ENCODE measurements at regions not wholly inside any gene's neighbourhood (a gene's known extent, or its start where the extent isn't known, plus 50 kb on each side); places are given as distances from the start of the nearest gene placed in this dataset.

DNA sequence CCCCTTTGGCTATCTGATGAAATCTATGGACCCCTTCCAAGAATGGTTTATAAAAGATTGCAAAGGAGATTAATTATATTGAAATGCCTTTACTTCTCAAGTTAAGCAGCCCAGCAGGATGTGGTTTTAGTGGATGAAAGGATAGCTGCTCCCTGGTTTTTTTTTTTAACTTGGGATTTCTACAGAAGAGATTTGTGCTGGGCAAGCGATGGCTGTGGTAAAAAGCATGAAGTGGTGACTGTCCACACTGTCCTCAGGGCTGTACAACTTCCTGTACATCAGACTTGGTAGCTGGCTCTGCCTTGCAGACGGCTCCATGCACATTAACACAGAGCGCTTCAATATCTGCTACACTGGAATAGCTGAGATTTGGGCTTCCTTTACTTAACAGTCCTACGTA is 321.7 kb downstream of the DHX15 start:
- BruUV-seq (replicated peaks) = no TSS peak
- H3K4me1 ChIP-seq (ENCODE audit: insufficient read depth, low read length, poor library complexity, severe bottlenecking) = no peaks in the 10 kb centered on the region
- H3K4me3 ChIP-seq (ENCODE audit: low read depth, low read length, poor library complexity, severe bottlenecking) = no peak overlapping the region
- CTCF ChIA-PET (ENCODE audit: unreplicated experiment) = no interaction called here
- H2AFZ ChIP-seq (ENCODE audit: low read length) = no peak overlapping the region
- H4K20me1 ChIP-seq (ENCODE audit: insufficient read depth, low read length) = no peaks in the 10 kb centered on the region
- H3K9me2 ChIP-seq (ENCODE audit: insufficient read depth, low read length) = no peaks in the 10 kb centered on the region
- POLR2A ChIA-PET = no interaction called here
- no peak overlapping the region for H3K4me2 ChIP-seq (ENCODE audit: low read length)
- no peak for TF ChIP-seq EZH2phosphoT487 (IDR thresholded peaks at IDR 0.05; ENCODE audit: borderline replicate concordance, low read depth, low read length)
- TF ChIP-seq, protein P1, sequence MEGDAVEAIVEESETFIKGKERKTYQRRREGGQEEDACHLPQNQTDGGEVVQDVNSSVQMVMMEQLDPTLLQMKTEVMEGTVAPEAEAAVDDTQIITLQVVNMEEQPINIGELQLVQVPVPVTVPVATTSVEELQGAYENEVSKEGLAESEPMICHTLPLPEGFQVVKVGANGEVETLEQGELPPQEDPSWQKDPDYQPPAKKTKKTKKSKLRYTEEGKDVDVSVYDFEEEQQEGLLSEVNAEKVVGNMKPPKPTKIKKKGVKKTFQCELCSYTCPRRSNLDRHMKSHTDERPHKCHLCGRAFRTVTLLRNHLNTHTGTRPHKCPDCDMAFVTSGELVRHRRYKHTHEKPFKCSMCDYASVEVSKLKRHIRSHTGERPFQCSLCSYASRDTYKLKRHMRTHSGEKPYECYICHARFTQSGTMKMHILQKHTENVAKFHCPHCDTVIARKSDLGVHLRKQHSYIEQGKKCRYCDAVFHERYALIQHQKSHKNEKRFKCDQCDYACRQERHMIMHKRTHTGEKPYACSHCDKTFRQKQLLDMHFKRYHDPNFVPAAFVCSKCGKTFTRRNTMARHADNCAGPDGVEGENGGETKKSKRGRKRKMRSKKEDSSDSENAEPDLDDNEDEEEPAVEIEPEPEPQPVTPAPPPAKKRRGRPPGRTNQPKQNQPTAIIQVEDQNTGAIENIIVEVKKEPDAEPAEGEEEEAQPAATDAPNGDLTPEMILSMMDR (conservative IDR thresholded peaks at IDR 0.05; ENCODE audit: low read length) = no peak
- H3K36me3 ChIP-seq (ENCODE audit: insufficient read depth, low read length) = no peaks in the 10 kb centered on the region
- H3K9me3 ChIP-seq (ENCODE audit: low read length) = no peaks in the 10 kb centered on the region
- DNase-seq (ENCODE audit: low spot score) = no peak
- H3K79me2 ChIP-seq (ENCODE audit: insufficient read depth, low read depth, low read length) = no peaks in the 10 kb centered on the region
- intact Hi-C loops (cut with micrococcal nuclease; ENCODE audit: unreplicated experiment) = no loop called here
- H3K27ac ChIP-seq (ENCODE audit: low read depth, low read length, poor library complexity, severe bottlenecking) = no peak overlapping the region

DNA sequence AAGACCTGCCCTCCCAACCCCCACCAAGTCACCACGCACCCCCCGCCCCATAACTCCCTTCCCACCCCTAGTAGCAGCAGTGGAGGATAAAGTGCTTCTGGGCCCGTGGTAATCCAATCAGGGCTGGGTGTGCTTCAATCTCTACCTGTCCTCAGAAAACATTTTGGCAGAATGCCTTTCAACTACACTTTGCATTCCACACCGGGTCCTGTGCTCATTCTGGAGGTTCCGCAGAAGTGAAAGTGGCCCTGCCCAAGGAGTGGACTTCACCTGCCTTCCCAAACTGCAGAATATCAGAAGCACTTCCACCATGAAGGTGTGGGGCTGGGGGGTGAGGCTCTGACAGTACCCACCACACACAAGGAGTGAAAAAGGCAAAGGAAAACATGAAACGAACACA is 322.3 kb downstream of the DHX15 start:
- intact Hi-C loops (cut with micrococcal nuclease; ENCODE audit: unreplicated experiment) = no loop called here
- POLR2A ChIA-PET = no interaction called here
- Histone ChIP-seq H3K79me2 (ENCODE audit: insufficient read depth, low read depth, low read length) (no peaks in the 10 kb centered on the region), H3K4me2 (ENCODE audit: low read length) (no peak overlapping the region), H3K4me1 (ENCODE audit: insufficient read depth, low read length, poor library complexity, severe bottlenecking) (no peaks in the 10 kb centered on the region), H3K9me2 (ENCODE audit: insufficient read depth, low read length) (no peaks in the 10 kb centered on the region), H4K20me1 (ENCODE audit: insufficient read depth, low read length) (no peaks in the 10 kb centered on the region), H2AFZ (ENCODE audit: low read length) (no peak overlapping the region), H3K4me3 (ENCODE audit: low read depth, low read length, poor library complexity, severe bottlenecking) (no peak overlapping the region), H3K36me3 (ENCODE audit: insufficient read depth, low read length) (no peaks in the 10 kb centered on the region), H3K27ac (ENCODE audit: low read depth, low read length, poor library complexity, severe bottlenecking) (no peak overlapping the region), H3K9me3 (ENCODE audit: low read length) (no peaks in the 10 kb centered on the region)
- no peak for DNase-seq (ENCODE audit: low spot score)
- TF ChIP-seq, protein P1 (conservative IDR thresholded peaks at IDR 0.05; ENCODE audit: low read length) = no peak
- TF ChIP-seq EZH2phosphoT487 (IDR thresholded peaks at IDR 0.05; ENCODE audit: borderline replicate concordance, low read depth, low read length) = no peak
- BruUV-seq (replicated peaks) = no TSS peak
- CTCF ChIA-PET (ENCODE audit: unreplicated experiment) = no interaction called here

DNA sequence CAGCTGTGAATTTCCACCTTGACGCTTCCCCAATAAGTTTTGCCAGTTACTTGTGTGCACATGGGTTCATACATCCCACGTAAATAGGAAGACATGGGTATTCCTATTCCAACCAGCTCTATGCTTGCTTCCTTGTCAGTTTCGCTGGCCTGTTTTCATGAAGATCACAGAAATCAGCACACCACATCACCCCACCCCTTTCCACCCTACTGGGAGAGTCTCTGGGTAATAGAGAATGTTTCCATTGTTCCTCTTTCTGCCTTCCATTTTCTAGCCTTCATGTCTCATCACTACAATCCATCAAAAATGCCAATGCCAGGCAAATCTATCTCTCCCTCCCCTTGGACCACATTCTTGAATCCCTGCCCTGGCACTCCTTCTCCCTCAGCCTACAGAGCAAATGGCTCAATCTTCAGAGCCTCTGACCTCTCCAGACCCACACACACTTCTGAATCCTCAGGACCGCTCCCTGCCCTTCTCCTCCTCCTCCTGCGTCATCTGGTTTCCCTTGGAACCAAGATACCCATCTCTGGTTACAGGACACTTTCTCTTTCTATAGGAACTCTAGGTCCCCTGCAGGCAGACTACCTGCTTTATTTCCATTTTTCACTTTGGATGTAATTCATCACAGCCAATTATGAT is 323.3 kb downstream of the DHX15 start:
- no peak overlapping the region for H2AFZ ChIP-seq (ENCODE audit: low read length)
- H3K4me2 ChIP-seq (ENCODE audit: low read length) = no peak overlapping the region
- no peaks in the 10 kb centered on the region for H4K20me1 ChIP-seq (ENCODE audit: insufficient read depth, low read length)
- CTCF ChIA-PET (ENCODE audit: unreplicated experiment) = no interaction called here
- intact Hi-C loops (cut with micrococcal nuclease; ENCODE audit: unreplicated experiment) = no loop called here
- no peak for DNase-seq (ENCODE audit: low spot score)
- no peak overlapping the region for H3K4me3 ChIP-seq (ENCODE audit: low read depth, low read length, poor library complexity, severe bottlenecking)
- BruUV-seq (replicated peaks) = no TSS peak
- no peak overlapping the region for H3K27ac ChIP-seq (ENCODE audit: low read depth, low read length, poor library complexity, severe bottlenecking)
- H3K9me2 ChIP-seq (ENCODE audit: insufficient read depth, low read length) = no peaks in the 10 kb centered on the region
- H3K36me3 ChIP-seq (ENCODE audit: insufficient read depth, low read length) = no peaks in the 10 kb centered on the region
- POLR2A ChIA-PET = interaction anchor here (0.6 to 1.2 kb wide), 2 partner anchors 23 to 111 kb away, joined by 3 read pairs; no protein-coding TSS in a partner anchor
- H3K79me2 ChIP-seq (ENCODE audit: insufficient read depth, low read depth, low read length) = no peaks in the 10 kb centered on the region
- TF ChIP-seq EZH2phosphoT487 (IDR thresholded peaks at IDR 0.05; ENCODE audit: borderline replicate concordance, low read depth, low read length) = no peak
- TF ChIP-seq, protein P1 (conservative IDR thresholded peaks at IDR 0.05; ENCODE audit: low read length) = no peak
- no peaks in the 10 kb centered on the region for H3K4me1 ChIP-seq (ENCODE audit: insufficient read depth, low read length, poor library complexity, severe bottlenecking)
- no peaks in the 10 kb centered on the region for H3K9me3 ChIP-seq (ENCODE audit: low read length)
